NB4 (cell line): ENCODE measurements at regions not wholly inside any gene's neighbourhood (a gene's known extent, or its start where the extent isn't known, plus 50 kb on each side); places are given as distances from the start of the nearest gene placed in this dataset.

Experiments
- DNase-seq: peaks from one replicate; pipeline ENCODE4 v3.0.0; 2010; ENCODE audit warnings: low read depth
- H3K4me3 ChIP-seq: one replicate; pipeline ENCODE4 v1.5.1; 2011; ENCODE audit warnings: mild to moderate bottlenecking, low read depth, low read length, moderate library complexity
- CTCF ChIP-seq: IDR thresholded peaks from one replicate; pipeline ENCODE4 v1.5.1; 2012; ENCODE audit warnings: low read depth, low read length
- MAX ChIP-seq: IDR thresholded peaks from 2 replicates; pipeline ENCODE4 v1.6.1; 2011; ENCODE audit warnings: low read depth, low read length
- MYC ChIP-seq: IDR thresholded peaks from 2 replicates; pipeline ENCODE4 v1.6.1; 2011; ENCODE audit warnings: low read depth, low read length
- POLR2A ChIP-seq: IDR thresholded peaks from 2 replicates; pipeline ENCODE4 v1.6.1; 2011; ENCODE audit warnings: mild to moderate bottlenecking; ENCODE audit not compliant: insufficient read length; ENCODE audit errors: extremely low read depth

GRCh38 chr3:81027344-81027743 is 734.1 kb downstream of the GBE1 start:
- no peak overlapping the region for H3K4me3 ChIP-seq
- DNase-seq: no peak
- TF ChIP-seq MYC (no peak), POLR2A (no peak), MAX (no peak), CTCF (no peak)

GRCh38 chr3:81024560-81024959 is 736.9 kb downstream of the GBE1 start:
- TF ChIP-seq MAX (no peak), CTCF (no peak), MYC (no peak), POLR2A (no peak)
- no peak overlapping the region for H3K4me3 ChIP-seq
- DNase-seq: no peak

GRCh38 chr3:81022339-81022738 is 739.1 kb downstream of the GBE1 start:
- no peak for DNase-seq
- TF ChIP-seq MYC (no peak), CTCF (no peak), MAX (no peak), POLR2A (no peak)
- no peak overlapping the region for H3K4me3 ChIP-seq

GRCh38 chr3:81013360-81013759 is 748.1 kb downstream of the GBE1 start:
- no peak for DNase-seq
- no peak overlapping the region for H3K4me3 ChIP-seq
- TF ChIP-seq MAX (no peak), CTCF (no peak), MYC (no peak), POLR2A (no peak)

GRCh38 chr3:81005992-81006391 is 755.5 kb downstream of the GBE1 start:
- TF ChIP-seq MYC (no peak), CTCF (no peak), POLR2A (no peak), MAX (no peak)
- DNase-seq: no peak
- no peak overlapping the region for H3K4me3 ChIP-seq

- no peak overlapping the region for H3K4me3 ChIP-seq
- TF ChIP-seq MAX: no peak
- no peak for TF ChIP-seq CTCF
- TF ChIP-seq MYC: no peak
- no peak for TF ChIP-seq POLR2A
- no peak for DNase-seq
Observed at GRCh38 chr3:81003817-81004216, 757.6 kb downstream of the GBE1 start.
